NCI-H446 treated with DMSO at 0.1 percent for 48 hours (cell line): ENCODE measurements at regions not wholly inside any gene's neighbourhood (a gene's known extent, or its start where the extent isn't known, plus 50 kb on each side); places are given as distances from the start of the nearest gene placed in this dataset.
"Not testable (repeated sequence)": the region's sequence is repeated elsewhere in the genome, so short reads cannot be mapped to it uniquely, and the experiment has no call there.

Experiments used
- DNase-seq: peaks from one replicate; lab custom pipeline; 2025; lab: John Stamatoyannopoulos, UW

GRCh38 chr2:7683196-7683595 is 766.0 kb downstream of the RNF144A start:
- DNase-seq = no peak

- no peak for DNase-seq
Observed at GRCh38 chr2:7683708-7684107, 766.5 kb downstream of the RNF144A start.

- DNase-seq = no peak
Observed at GRCh38 chr2:7685342-7686015, 768.3 kb downstream of the RNF144A start.

- no peak for DNase-seq
Observed at GRCh38 chr2:7686016-7686385, 768.8 kb downstream of the RNF144A start.

- DNase-seq = no peak
Observed at GRCh38 chr2:7691961-7692656, 774.9 kb downstream of the RNF144A start.

- DNase-seq = no peak
Observed at GRCh38 chr2:7692657-7693161, 775.5 kb downstream of the RNF144A start.

GRCh38 chr2:7693246-7694075 is 776.2 kb downstream of the RNF144A start:
- DNase-seq = no peak

GRCh38 chr2:7694076-7694985 is 777.1 kb downstream of the RNF144A start:
- DNase-seq = no peak

GRCh38 chr2:7696556-7696955 is 779.3 kb downstream of the RNF144A start:
- not testable (repeated sequence) for DNase-seq

- no peak for DNase-seq
Observed at GRCh38 chr2:7697052-7697451, 779.8 kb downstream of the RNF144A start.

GRCh38 chr2:7701791-7702190 is 784.6 kb downstream of the RNF144A start:
- DNase-seq = no peak

GRCh38 chr2:7703048-7703447 is 785.8 kb downstream of the RNF144A start:
- no peak for DNase-seq

GRCh38 chr2:7703543-7704144 is 786.4 kb downstream of the RNF144A start:
- no peak for DNase-seq

- no peak for DNase-seq
Observed at GRCh38 chr2:7704296-7704865, 787.2 kb downstream of the RNF144A start.

GRCh38 chr2:7706791-7707190 is 789.6 kb downstream of the RNF144A start:
- DNase-seq = no peak

- no peak for DNase-seq
Observed at GRCh38 chr2:7707723-7708122, 790.5 kb downstream of the RNF144A start.

GRCh38 chr2:7709907-7710306 is 792.7 kb downstream of the RNF144A start:
- DNase-seq = no peak

- DNase-seq = no peak
Observed at GRCh38 chr2:7711167-7711566, 794.0 kb downstream of the RNF144A start.

- no peak for DNase-seq
Observed at GRCh38 chr2:7719876-7720275, 802.7 kb downstream of the RNF144A start.

GRCh38 chr2:7721413-7721995 is 804.3 kb downstream of the RNF144A start:
- no peak for DNase-seq
